Activated CD4-positive, alpha-beta T cell treated with anti-CD3 and anti-CD28 coated beads, Interleukin-2, amount 10 ng/mL, durations not matched to agents 7 days and 5 days (primary cell): ENCODE measurements at regions not wholly inside any gene's neighbourhood (a gene's known extent, or its start where the extent isn't known, plus 50 kb on each side); places are given as distances from the start of the nearest gene placed in this dataset.

ENCODE experiments used
- CTCF ChIA-PET: fragments of 350-600 bp; sonication (Branson Sonifier 250); formaldehyde crosslinking; loops from one replicate; lab custom pipeline; 2021; ENCODE audit warnings: antibody characterized with exemption; lab: Charles Lee
- POLR2A ChIA-PET: fragments of 350-600 bp; sonication (Branson Sonifier 250); formaldehyde crosslinking; loops from one replicate; lab custom pipeline; 2021; ENCODE audit warnings: antibody characterized with exemption; lab: Charles Lee
- DNase-seq: peaks from one replicate; pipeline ENCODE4 v3.0.0-alpha.2; 2020
- H3K27ac Mint-ChIP-seq: one replicate; pipeline ENCODE4 v1.8.0; 2021; ENCODE audit warnings: mild to moderate bottlenecking, moderate library complexity, mixed read lengths
- H3K27me3 Mint-ChIP-seq: one replicate; pipeline ENCODE4 v1.8.0; 2021; ENCODE audit warnings: mixed read lengths
- H3K36me3 Mint-ChIP-seq: one replicate; pipeline ENCODE4 v1.8.0; 2021; ENCODE audit warnings: low read depth, mixed read lengths
- H3K4me1 Mint-ChIP-seq: one replicate; pipeline ENCODE4 v1.8.0; 2021; ENCODE audit warnings: mixed read lengths
- H3K4me3 Mint-ChIP-seq: one replicate; pipeline ENCODE4 v1.8.0; 2021; ENCODE audit warnings: mild to moderate bottlenecking, moderate library complexity, mixed read lengths
- H3K9me3 Mint-ChIP-seq: one replicate; pipeline ENCODE4 v1.8.0; 2021; ENCODE audit warnings: mixed read lengths

DNA sequence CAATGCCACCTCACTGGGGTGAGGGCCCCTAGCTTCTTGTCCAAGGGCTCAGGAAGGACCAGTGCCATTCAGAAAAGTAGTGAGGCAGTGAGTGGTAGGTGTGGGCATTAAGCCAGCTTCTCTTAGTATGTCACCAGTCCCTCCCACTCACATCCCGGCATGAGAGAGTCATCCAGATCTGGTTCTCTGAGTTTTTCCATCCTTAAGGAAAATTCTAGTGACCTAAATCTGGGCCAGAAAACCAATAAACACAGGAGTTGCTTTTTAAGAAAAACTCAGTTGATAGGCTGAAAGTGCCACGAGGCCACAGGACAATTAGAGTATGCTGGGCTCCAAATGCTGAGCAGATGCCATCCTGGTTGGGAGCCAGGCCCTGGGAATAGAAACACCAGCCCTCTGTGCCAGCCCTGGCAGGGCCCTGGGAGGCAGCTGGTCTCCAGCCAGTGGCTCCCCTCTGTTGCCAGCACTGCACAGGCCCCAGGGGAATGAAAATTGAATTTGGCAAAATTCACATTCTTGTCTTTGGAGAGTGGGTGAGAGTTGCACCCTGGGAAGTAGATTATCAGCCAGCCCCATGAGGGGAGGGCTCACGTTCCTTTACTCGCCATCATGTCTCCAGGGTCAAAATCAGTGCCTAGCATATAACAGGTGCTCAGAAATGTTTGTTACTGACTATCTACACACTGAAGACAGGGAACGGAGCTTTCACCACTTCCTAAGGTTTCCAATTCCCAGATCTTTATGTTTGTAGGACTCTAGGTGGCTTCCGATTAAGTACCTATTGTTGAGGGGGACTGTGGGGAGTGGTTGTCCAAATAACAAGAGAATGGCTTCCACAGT, 52.8 kb downstream of the FAM43A start:
- ChIA-PET CTCF (interaction anchor here (0.6 to 1.0 kb wide), 3 partner anchors 10 to 170 kb away, joined by 3 to 4 read pairs (median 3); no protein-coding TSS in a partner anchor), POLR2A (no interaction called here)
- H3K4me3 Mint-ChIP-seq: no peak overlapping the region
- H3K4me1 Mint-ChIP-seq: no peaks in the 10 kb centered on the region
- no peak overlapping the region for H3K27ac Mint-ChIP-seq
- no peak for DNase-seq
- no peaks in the 10 kb centered on the region for H3K36me3 Mint-ChIP-seq
- peaks cover 15% of the 10 kb centered on the region for H3K27me3 Mint-ChIP-seq
- H3K9me3 Mint-ChIP-seq: no peaks in the 10 kb centered on the region

DNA sequence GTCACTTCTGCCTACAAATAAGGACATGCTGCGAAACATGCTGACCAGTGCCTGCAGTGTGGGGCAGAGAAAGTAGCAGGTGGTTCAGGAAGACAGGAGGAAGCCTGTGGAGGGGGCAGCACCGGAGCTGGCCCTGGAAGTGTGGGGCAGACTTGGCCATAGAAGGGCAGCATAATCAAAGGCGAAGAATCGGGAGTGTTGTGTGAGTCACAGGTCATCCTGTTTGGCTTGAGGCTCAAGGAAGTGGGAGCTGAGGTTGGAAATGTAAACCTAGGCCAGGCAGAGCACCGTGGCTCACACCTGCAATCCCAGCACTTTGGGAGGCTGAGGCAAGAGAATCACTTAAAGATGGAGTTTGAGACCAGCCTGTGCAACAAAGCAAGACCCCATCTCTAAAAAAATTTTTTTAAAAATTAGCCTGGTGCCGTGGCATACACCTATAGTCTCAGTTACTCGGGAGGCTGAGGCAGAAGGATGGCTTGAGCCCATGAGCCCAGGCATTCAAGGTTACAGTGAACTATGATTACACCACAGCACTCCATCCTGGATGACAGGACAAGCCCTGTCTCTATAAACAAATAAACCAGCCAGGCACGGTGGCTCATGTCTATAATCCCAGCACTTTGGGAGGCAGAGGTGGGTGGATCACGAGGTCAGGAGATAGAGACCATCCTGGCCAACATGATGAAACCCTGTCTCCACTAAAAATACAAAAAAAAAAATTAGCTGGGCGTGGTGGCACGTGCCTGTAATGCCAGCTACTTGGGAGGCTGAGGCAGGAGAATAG, 54.0 kb downstream of the FAM43A start:
- DNase-seq: no peak
- peaks cover 12% of the 10 kb centered on the region for H3K27me3 Mint-ChIP-seq
- H3K36me3 Mint-ChIP-seq: no peaks in the 10 kb centered on the region
- H3K27ac Mint-ChIP-seq: no peak overlapping the region
- H3K4me3 Mint-ChIP-seq: no peak overlapping the region
- H3K4me1 Mint-ChIP-seq: no peaks in the 10 kb centered on the region
- ChIA-PET POLR2A (no interaction called here), CTCF (no interaction called here)
- H3K9me3 Mint-ChIP-seq: no peaks in the 10 kb centered on the region

DNA sequence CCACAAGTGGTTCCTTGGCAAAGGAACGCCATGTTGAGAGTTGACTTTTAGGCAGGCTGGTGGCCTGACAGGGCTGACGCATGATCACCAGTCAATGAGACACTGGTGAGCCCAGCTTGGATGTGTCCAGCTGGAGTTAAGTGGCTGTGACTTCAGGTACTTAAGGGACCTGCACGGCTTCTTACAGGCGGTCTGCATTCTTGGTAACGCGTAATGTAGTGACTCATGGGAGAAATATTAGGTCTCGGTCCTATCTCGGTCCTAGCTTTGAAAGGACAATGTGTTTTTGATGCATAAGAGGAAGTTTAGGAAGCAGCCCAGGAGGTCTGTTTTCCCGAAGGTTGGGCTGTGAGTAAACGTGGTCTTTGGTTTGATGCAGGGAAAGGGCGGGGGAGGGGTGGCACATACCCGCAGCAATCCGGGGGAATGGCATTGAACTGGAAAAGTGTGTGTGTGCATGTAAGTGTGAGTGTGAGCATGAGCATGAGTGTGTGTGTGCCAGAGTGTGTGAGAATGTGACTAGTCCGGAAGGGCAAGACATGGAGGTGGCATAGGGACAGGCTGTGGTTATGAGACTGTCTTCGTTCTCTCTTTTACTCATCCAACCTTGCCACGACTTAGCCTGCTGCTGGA, 55.3 kb downstream of the FAM43A start:
- Mint-ChIP-seq H3K4me3 (no peak overlapping the region), H3K27me3 (peaks cover 5% of the 10 kb centered on the region), H3K4me1 (no peaks in the 10 kb centered on the region), H3K27ac (no peak overlapping the region), H3K36me3 (no peaks in the 10 kb centered on the region), H3K9me3 (no peaks in the 10 kb centered on the region)
- ChIA-PET POLR2A (no interaction called here), CTCF (interaction anchor here (0.6 kb wide), 1 partner anchor 40 kb away, joined by 3 read pairs; no protein-coding TSS in a partner anchor)
- no peak for DNase-seq

DNA sequence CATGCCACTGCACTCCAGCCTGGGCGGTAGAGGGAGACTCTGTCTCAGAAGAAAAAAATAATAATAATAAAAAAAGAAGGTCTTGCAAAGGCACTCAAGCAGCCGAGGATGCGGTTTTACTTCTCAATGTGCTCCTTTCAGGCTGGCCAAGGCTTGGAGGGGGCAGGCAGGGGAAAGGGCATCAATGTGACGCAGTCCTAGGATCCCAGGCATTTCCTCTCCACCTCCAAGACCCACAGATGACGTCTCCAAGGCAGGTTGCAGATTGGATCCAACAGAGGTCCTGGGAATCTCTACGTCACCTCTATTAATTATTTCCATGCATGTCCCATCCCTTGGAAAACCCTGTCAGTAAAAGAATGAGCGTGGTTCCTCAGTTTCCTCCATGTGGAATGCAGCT, 56.2 kb downstream of the FAM43A start:
- ChIA-PET CTCF (interaction anchor here (0.5 kb wide), 1 partner anchor 720 kb away, joined by 4 read pairs; no protein-coding TSS in a partner anchor), POLR2A (no interaction called here)
- Mint-ChIP-seq H3K9me3 (no peaks in the 10 kb centered on the region), H3K36me3 (no peaks in the 10 kb centered on the region), H3K4me3 (no peak overlapping the region), H3K27ac (no peak overlapping the region), H3K4me1 (no peaks in the 10 kb centered on the region), H3K27me3 (peaks cover 5% of the 10 kb centered on the region)
- no peak for DNase-seq

DNA sequence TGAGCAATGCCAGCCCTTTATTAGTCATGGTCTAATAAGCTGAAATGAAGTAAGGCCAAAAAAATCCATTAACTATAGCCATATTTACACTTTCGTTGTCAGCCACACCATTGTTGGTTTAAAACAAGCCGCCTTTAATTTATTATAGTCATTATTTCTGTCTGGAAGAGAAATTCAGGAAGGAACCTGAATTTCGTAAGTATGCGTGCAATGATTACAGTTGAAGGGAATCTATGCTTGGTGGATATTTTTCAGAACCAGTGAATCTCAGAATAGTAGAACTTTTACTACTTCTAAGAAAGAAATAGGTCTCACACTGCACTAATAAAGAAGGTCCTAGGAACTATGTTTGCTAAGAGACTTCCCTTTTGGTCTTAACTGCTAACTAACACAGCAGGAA, 59.1 kb downstream of the FAM43A start:
- POLR2A ChIA-PET: no interaction called here
- Mint-ChIP-seq H3K27ac (no peak overlapping the region), H3K4me1 (no peaks in the 10 kb centered on the region), H3K9me3 (no peaks in the 10 kb centered on the region), H3K36me3 (no peaks in the 10 kb centered on the region), H3K27me3 (no peaks in the 10 kb centered on the region), H3K4me3 (no peak overlapping the region)
- no peak for DNase-seq
- CTCF ChIA-PET: no interaction called here

DNA sequence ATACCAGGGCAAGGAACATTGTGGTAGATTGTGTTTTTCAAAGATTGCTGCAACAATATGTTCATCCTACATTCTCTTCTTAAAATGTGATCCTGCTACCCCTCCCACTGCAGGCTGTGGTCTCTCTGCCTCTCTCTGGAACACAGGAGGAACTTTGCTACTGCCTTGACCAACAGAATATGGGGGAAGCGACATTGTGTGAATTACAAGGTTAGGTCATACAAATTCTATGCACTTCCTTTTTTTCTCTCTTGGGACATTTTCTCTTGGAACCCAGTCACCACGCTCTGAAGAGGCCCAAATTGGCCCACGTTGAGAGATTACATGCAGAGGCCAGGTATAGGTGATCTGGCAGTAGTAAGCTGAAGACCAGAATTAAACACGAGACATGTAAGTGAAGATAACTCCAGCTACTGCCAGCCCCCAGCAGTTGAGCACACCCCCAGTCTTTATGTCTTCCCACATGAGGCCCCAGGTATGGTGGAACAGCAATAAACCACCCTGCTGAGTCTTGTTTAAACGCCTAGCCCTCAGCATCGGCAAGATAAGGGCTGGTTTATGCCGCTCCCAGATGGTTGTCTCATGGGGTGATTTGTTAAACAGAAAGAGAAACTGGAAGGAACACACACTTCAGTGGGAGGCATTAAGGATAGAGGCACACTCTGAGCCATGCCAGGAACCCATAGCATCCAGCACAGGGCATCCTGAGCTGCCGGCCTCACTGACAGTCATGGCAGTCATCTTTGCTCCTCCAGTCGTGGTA, 59.9 kb downstream of the FAM43A start:
- ChIA-PET POLR2A (no interaction called here), CTCF (interaction anchor here (1.0 kb wide), 1 partner anchor 10 kb away, joined by 3 read pairs; no protein-coding TSS in a partner anchor)
- no peaks in the 10 kb centered on the region for H3K4me1 Mint-ChIP-seq
- H3K9me3 Mint-ChIP-seq: no peaks in the 10 kb centered on the region
- H3K27me3 Mint-ChIP-seq: no peaks in the 10 kb centered on the region
- H3K4me3 Mint-ChIP-seq: no peak overlapping the region
- no peak overlapping the region for H3K27ac Mint-ChIP-seq
- no peak for DNase-seq
- H3K36me3 Mint-ChIP-seq: no peaks in the 10 kb centered on the region

DNA sequence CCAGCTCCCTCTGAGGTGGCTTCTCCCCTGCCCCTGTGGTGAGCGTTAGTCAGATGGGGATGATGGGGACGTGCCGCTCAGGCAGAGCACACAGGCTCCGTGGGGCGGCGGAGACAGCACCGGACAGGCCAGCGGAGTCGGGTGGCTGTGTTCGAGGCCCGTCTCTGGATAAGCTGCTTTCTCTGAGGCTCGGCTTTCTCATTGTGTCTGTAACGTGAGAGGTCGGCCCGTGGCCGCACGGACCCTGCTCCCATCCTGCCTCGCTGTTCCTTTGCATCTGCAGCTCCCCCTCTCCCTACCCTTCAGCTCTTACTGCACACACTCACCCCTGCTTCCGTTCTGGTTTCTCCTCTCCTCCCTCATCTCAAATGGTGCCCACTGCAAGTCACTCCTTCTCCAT, 62.5 kb downstream of the FAM43A start:
- Mint-ChIP-seq H3K27ac (no peak overlapping the region), H3K9me3 (no peaks in the 10 kb centered on the region), H3K4me1 (no peaks in the 10 kb centered on the region), H3K27me3 (no peaks in the 10 kb centered on the region), H3K4me3 (no peak overlapping the region), H3K36me3 (no peaks in the 10 kb centered on the region)
- ChIA-PET POLR2A (no interaction called here), CTCF (interaction anchor here (1.6 kb wide), 1 partner anchor 24 kb away, joined by 3 read pairs; no protein-coding TSS in a partner anchor)
- DNase-seq: no peak

DNA sequence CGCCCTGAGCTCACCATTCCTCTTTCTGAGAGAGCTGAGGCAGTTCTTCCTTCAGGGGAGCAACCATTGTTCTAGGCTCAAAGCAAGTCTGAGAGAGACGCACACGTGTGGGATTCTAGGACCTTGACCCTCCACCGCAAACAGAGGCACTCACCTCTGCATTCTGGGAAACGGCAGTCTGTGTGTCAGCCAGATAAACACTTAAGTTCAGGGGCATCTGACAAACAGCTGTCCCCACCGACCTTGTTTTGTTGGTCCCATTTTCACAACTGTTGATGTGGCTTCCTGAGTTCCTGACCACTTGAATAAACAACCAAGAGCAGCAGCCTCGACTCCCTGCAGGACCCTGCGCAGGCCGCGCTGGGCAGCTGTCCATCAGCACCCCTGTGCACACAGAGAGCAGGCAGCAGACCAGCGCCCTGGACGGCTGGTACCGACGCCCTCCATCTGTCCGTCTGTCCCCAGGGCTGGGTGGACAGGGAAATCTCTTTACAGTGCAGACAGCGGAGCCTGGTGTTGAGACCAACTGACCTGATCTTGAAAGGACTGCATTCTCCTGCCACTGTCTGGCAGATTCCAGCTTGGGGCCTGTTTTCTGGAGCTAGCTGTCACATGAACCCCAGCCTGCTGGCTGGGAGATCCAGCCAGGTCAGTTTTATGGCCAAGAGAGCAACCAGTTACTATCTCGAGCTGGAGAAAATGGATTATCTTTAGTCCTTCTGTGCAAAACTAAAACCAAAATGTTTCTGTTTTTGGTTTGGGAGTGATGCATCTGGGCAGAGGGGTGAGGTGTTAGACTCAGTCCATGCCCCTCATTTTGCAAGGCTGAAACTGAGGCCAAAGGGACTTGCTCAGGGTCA, 64.2 kb downstream of the FAM43A start:
- no peaks in the 10 kb centered on the region for H3K27me3 Mint-ChIP-seq
- no peak overlapping the region for H3K4me3 Mint-ChIP-seq
- POLR2A ChIA-PET: no interaction called here
- H3K4me1 Mint-ChIP-seq: no peaks in the 10 kb centered on the region
- H3K9me3 Mint-ChIP-seq: no peaks in the 10 kb centered on the region
- CTCF ChIA-PET: interaction anchor here (0.6 kb wide), 2 partner anchors 17 to 56 kb away, joined by 3 read pairs; no protein-coding TSS in a partner anchor
- no peak overlapping the region for H3K27ac Mint-ChIP-seq
- DNase-seq: no peak
- H3K36me3 Mint-ChIP-seq: no peaks in the 10 kb centered on the region

DNA sequence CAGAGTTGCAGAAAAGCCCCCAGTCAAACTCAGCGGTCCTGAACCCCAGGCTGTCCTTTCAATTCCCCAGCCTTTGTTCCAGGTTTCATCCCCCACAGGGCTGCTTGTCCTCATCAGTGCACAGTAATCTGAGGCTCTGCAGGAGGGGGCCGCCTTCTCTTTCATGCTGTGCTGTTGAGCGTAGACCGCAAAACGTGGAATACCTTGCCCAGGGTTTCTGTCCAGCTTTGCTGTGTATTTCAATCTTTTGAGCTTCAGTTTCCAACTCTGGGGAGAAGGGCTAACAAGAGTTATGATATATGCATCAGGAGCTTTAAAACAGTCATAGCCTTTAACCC, 64.8 kb downstream of the FAM43A start:
- ChIA-PET CTCF (interaction anchor here (0.6 kb wide), 2 partner anchors 18 to 57 kb away, joined by 3 read pairs; no protein-coding TSS in a partner anchor), POLR2A (no interaction called here)
- H3K27ac Mint-ChIP-seq: no peak overlapping the region
- no peaks in the 10 kb centered on the region for H3K9me3 Mint-ChIP-seq
- H3K36me3 Mint-ChIP-seq: no peaks in the 10 kb centered on the region
- no peaks in the 10 kb centered on the region for H3K27me3 Mint-ChIP-seq
- H3K4me3 Mint-ChIP-seq: no peak overlapping the region
- no peaks in the 10 kb centered on the region for H3K4me1 Mint-ChIP-seq
- DNase-seq: no peak

DNA sequence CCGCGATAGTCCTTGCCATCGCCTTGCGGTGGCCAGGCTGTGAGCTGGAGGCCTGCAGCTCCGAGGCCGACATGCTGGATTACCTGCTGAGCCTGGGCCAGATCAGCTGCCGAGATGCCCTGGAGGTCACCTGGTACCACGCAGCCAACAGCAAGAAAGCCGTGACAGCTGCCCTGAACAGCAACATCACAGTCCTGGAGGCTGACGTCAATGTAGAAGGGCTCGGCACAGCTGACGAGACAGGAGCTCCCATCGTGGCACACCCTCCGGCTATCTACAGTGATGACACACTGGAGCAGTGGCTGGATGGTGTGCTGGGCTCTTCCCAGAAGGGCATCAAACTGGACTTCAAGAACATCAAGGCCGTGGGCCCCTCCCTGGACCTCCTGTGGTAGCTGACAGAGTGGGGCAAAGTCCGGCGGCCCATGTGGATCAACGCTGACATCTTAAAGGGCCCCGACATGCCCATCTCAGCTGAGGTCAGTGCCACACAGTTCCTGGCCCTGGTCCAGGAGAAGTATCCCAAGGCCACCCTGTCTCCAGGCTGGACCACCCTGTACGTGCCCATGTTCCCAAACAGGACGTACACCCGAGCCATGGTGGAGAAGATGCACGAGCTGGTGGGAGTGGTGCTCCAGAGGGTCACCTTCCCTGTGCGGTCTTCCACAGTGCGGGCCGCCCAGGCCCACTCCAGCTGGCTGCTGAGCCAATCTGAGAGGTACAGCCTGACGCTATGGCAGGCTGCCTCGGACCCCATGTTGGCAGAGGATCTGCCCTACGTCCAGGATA, 70.2 kb downstream of the FAM43A start:
- no peak overlapping the region for H3K27ac Mint-ChIP-seq
- POLR2A ChIA-PET: no interaction called here
- H3K27me3 Mint-ChIP-seq: no peaks in the 10 kb centered on the region
- no peak overlapping the region for H3K4me3 Mint-ChIP-seq
- CTCF ChIA-PET: interaction anchor here (0.6 kb wide), 1 partner anchor 11 kb away, joined by 3 read pairs; no protein-coding TSS in a partner anchor
- no peaks in the 10 kb centered on the region for H3K36me3 Mint-ChIP-seq
- H3K4me1 Mint-ChIP-seq: no peaks in the 10 kb centered on the region
- H3K9me3 Mint-ChIP-seq: no peaks in the 10 kb centered on the region
- DNase-seq: no peak

DNA sequence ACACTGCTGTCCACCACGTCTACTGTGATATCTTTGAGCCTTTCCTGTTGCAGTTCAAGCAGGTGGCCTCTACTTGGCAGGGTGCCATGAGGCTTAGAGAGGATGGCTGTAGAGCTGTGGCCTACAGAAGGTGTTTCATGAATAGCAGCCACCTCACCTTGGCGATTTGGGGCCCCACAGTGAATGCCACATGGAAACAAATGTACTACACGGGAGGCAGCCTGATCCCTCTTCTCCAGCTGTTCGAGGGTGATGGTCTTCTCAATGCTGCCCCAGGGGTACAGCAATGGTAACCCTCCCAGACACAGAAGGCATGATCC, 70.7 kb downstream of the FAM43A start:
- Mint-ChIP-seq H3K36me3 (no peaks in the 10 kb centered on the region), H3K4me3 (no peak overlapping the region), H3K9me3 (no peaks in the 10 kb centered on the region), H3K27ac (no peak overlapping the region), H3K27me3 (no peaks in the 10 kb centered on the region), H3K4me1 (no peaks in the 10 kb centered on the region)
- no peak for DNase-seq
- ChIA-PET CTCF (no interaction called here), POLR2A (no interaction called here)
